T47D (cell line): ENCODE measurements at regions not wholly inside any gene's neighbourhood (a gene's known extent, or its start where the extent isn't known, plus 50 kb on each side); places are given as distances from the start of the nearest gene placed in this dataset.

Source experiments
- DNase-seq, 2 experiments: peaks; one replicate each; pipeline versions ENCODE4 v3.0.0 to v3.0.0-alpha.2; 2011 to 2012; ENCODE audit warnings: low read depth in 1 of 2, low spot score in 1 of 2
- JUND ChIP-seq: IDR thresholded peaks from 2 replicates; pipeline ENCODE4 v1.6.1; 2012; ENCODE audit warnings: low read depth
- in situ Hi-C: cut with HindIII; loops from 2 replicates; pipeline ENCODE4 v1.10.0; 2016; ENCODE audit warnings: low sequenced_read_pairs, low pct_unique_long_range_greater_than_20kb

- TF ChIP-seq JUND: no peak
- in situ Hi-C loops: no loop called here
- no peak for DNase-seq
These were observed 292.0 kb upstream of the SMC2 start for GRCh38 chr9:103802068-103802467.

- in situ Hi-C loops: no loop called here
- no peak for TF ChIP-seq JUND
- no peak for DNase-seq
These were observed 290.9 kb upstream of the SMC2 start for GRCh38 chr9:103803245-103803644.

GRCh38 chr9:103804077-103804735, 289.9 kb upstream of the SMC2 start:
- in situ Hi-C loops: no loop called here
- no peak for TF ChIP-seq JUND
- DNase-seq: no peak

GRCh38 chr9:103809745-103810144, 284.4 kb upstream of the SMC2 start:
- no peak for TF ChIP-seq JUND
- DNase-seq: no peak
- in situ Hi-C loops: no loop called here

- in situ Hi-C loops: no loop called here
- no peak for DNase-seq
- TF ChIP-seq JUND: no peak
These were observed 282.6 kb upstream of the SMC2 start for GRCh38 chr9:103811462-103811861.

GRCh38 chr9:103816146-103816545, 278.0 kb upstream of the SMC2 start:
- no peak for TF ChIP-seq JUND
- in situ Hi-C loops: no loop called here
- no peak for DNase-seq

GRCh38 chr9:103819936-103820335, 274.2 kb upstream of the SMC2 start:
- no peak for DNase-seq
- TF ChIP-seq JUND: no peak
- in situ Hi-C loops: no loop called here

GRCh38 chr9:103821115-103821514, 273.0 kb upstream of the SMC2 start:
- in situ Hi-C loops: no loop called here
- TF ChIP-seq JUND: no peak
- DNase-seq: no peak

- in situ Hi-C loops: no loop called here
- no peak for DNase-seq
These were observed 256.2 kb upstream of the SMC2 start for GRCh38 chr9:103837940-103838339.

GRCh38 chr9:103839197-103839596, 254.9 kb upstream of the SMC2 start:
- no peak for TF ChIP-seq JUND

More at GRCh38 chr9:103837940-103838339, 256.2 kb upstream of the SMC2 start:
- TF ChIP-seq JUND: no peak

GRCh38 chr9:103867886-103868285, 226.2 kb upstream of the SMC2 start:
- TF ChIP-seq JUND: no peak
- no peak for DNase-seq
- in situ Hi-C loops: no loop called here

More at GRCh38 chr9:103839197-103839596, 254.9 kb upstream of the SMC2 start:
- DNase-seq: no peak
- in situ Hi-C loops: no loop called here

- in situ Hi-C loops: no loop called here
These were observed 221.3 kb upstream of the SMC2 start for GRCh38 chr9:103872811-103873210.

GRCh38 chr9:103881419-103881818, 212.7 kb upstream of the SMC2 start:
- no peak for TF ChIP-seq JUND
- DNase-seq: no peak
- in situ Hi-C loops: no loop called here

More at GRCh38 chr9:103872811-103873210, 221.3 kb upstream of the SMC2 start:
- no peak for TF ChIP-seq JUND
- DNase-seq: no peak

GRCh38 chr9:103889989-103890388, 204.1 kb upstream of the SMC2 start:
- no peak for TF ChIP-seq JUND
- in situ Hi-C loops: no loop called here
- no peak for DNase-seq
